Vagina (tissue), 2 donors: ENCODE measurements at regions not wholly inside any gene's neighbourhood (a gene's known extent, or its start where the extent isn't known, plus 50 kb on each side); places are given as distances from the start of the nearest gene placed in this dataset.

Source experiments
- CTCF ChIP-seq, 3 experiments: fragments of 450-650 bp in 2 of 3; fragments of 200-600 bp in 1 of 3; sonication (generic) in 1 of 3; IDR thresholded peaks; one replicate each; pipeline ENCODE4 v1.5.1; 2017 to 2019; ENCODE audit warnings: antibody characterized with exemption in 3 of 3, mild to moderate bottlenecking in 2 of 3, moderate library complexity in 2 of 3
- POLR2AphosphoS5 ChIP-seq, 2 donors: sonication (generic); formaldehyde crosslinking; IDR thresholded peaks; one replicate each; pipeline ENCODE4 v1.9.0; 2017; ENCODE audit warnings: antibody characterized with exemption in 2 of 2, mild to moderate bottlenecking in 2 of 2, low read depth in 1 of 2; ENCODE audit not compliant: insufficient read depth in 1 of 2

- TF ChIP-seq CTCF (IDR thresholded peaks at IDR 0.05) (no peak), POLR2AphosphoS5 (IDR thresholded peaks at IDR 0.05; ENCODE audit: insufficient read depth in 1 of 2, low read depth in 1 of 2) (no peak)
Observed at GRCh38 chr6:166861304-166861703, 95.0 kb downstream of the RNASET2 start.
